Esophagus muscularis mucosa (tissue), 3 donors: ENCODE measurements at regions not wholly inside any gene's neighbourhood (a gene's known extent, or its start where the extent isn't known, plus 50 kb on each side); places are given as distances from the start of the nearest gene placed in this dataset.

Experiments used
- CTCF ChIP-seq, 3 experiments: fragments of 200-600 bp in 2 of 3; fragments of 450-650 bp in 1 of 3; sonication (generic) in 2 of 3; IDR thresholded peaks; one replicate each; pipeline ENCODE4 v1.5.1; 2017 to 2019; ENCODE audit warnings: antibody characterized with exemption in 3 of 3, mild to moderate bottlenecking in 2 of 3, moderate library complexity in 1 of 3
- POLR2A ChIP-seq: fragments of 450-650 bp; IDR thresholded peaks from one replicate; pipeline ENCODE4 v1.6.1; 2017; ENCODE audit warnings: antibody characterized with exemption, moderate library complexity, mild to moderate bottlenecking, low read depth
- POLR2AphosphoS5 ChIP-seq, 2 donors: sonication (generic); formaldehyde crosslinking; IDR thresholded peaks; one replicate each; pipeline ENCODE4 v1.6.1; 2017; ENCODE audit warnings: antibody characterized with exemption in 2 of 2

DNA sequence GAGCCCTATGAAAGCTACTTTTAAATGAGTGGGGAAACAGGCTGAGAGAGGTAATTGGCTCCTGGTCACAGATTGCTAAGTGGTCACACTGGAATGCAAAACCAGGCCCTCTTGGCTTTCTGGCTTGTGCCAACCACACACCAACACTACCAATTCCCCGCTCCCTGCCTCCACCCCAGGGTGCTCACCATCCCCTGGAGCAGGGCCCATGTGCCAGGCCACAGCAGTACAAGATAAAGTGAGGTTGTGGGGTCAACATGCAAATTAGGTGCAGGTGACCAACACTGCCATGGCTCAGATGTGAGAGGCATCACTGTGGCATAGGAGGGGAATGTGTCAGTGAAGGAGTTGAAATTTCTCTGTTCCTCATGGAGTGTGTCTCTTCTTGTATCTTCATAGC is 312.5 kb downstream of the MYCN start:
- TF ChIP-seq CTCF (IDR thresholded peaks at IDR 0.05) (no peak), POLR2A (no peak), POLR2AphosphoS5 (IDR thresholded peaks at IDR 0.05) (no peak)
